Neuronal stem cell (in vitro differentiated cells): ENCODE measurements at regions not wholly inside any gene's neighbourhood (a gene's known extent, or its start where the extent isn't known, plus 50 kb on each side); places are given as distances from the start of the nearest gene placed in this dataset.
"Not testable (repeated sequence)": the region's sequence is repeated elsewhere in the genome, so short reads cannot be mapped to it uniquely, and the experiment has no call there.

Experiments used
- DNase-seq: peaks from one replicate; pipeline ENCODE4 v3.0.0-alpha.2; 2013; ENCODE audit warnings: low spot score
- H2AFZ ChIP-seq: one replicate; pipeline ENCODE4 v1.6.1; 2013; ENCODE audit warnings: mild to moderate bottlenecking, low read length, inconsistent platforms
- H2AK5ac ChIP-seq: 2 replicates; pipeline ENCODE4 v1.6.1; 2013; ENCODE audit warnings: low read depth, mild to moderate bottlenecking, inconsistent platforms, low read length, moderate library complexity, mixed read lengths
- H2BK120ac ChIP-seq: 2 replicates; pipeline ENCODE4 v1.6.1; 2013; ENCODE audit warnings: low read depth, mild to moderate bottlenecking, inconsistent platforms, low read length, moderate library complexity, mixed read lengths
- H2BK12ac ChIP-seq: one replicate; pipeline ENCODE4 v1.6.1; 2013; ENCODE audit warnings: low read length, inconsistent platforms
- H2BK15ac ChIP-seq: 2 replicates; pipeline ENCODE4 v1.6.1; 2013; ENCODE audit warnings: mild to moderate bottlenecking, low read length, inconsistent platforms, mixed read lengths
- H2BK5ac ChIP-seq: one replicate; pipeline ENCODE4 v1.6.1; 2013; ENCODE audit warnings: inconsistent platforms, mild to moderate bottlenecking, low read length, moderate library complexity
- H3K14ac ChIP-seq: one replicate; pipeline ENCODE4 v1.6.1; 2013; ENCODE audit warnings: low read length, inconsistent platforms
- H3K18ac ChIP-seq: 2 replicates; pipeline ENCODE4 v1.6.1; 2013; ENCODE audit warnings: low read length, inconsistent platforms
- H3K23ac ChIP-seq: 2 replicates; pipeline ENCODE4 v1.6.1; 2013; ENCODE audit warnings: low read depth, mild to moderate bottlenecking, mixed read lengths, low read length, inconsistent platforms; ENCODE audit not compliant: poor library complexity
- H3K27ac ChIP-seq: replicated peaks from 3 replicates; pipeline ENCODE4 v1.5.1; 2013; ENCODE audit warnings: low read length, inconsistent platforms
- H3K27me3 ChIP-seq, 3 experiments: 2 replicates each; pipeline ENCODE4 v1.6.1; 2013; ENCODE audit warnings: low read length in 3 of 3, mild to moderate bottlenecking in 2 of 3, inconsistent platforms in 1 of 3, low read depth in 1 of 3, mixed read lengths in 1 of 3, moderate library complexity in 1 of 3; ENCODE audit not compliant: control insufficient read depth in 3 of 3, insufficient read depth in 3 of 3
- H3K36me3 ChIP-seq, 2 donors: replicated peaks in 1 of 2; 2 replicates each; pipeline ENCODE4 v1.6.1; 2013; ENCODE audit warnings: low read length in 2 of 2; ENCODE audit not compliant: control insufficient read depth in 2 of 2, insufficient read depth in 2 of 2
- H3K4ac ChIP-seq: 2 replicates; pipeline ENCODE4 v1.6.1; 2013; ENCODE audit warnings: inconsistent platforms, mild to moderate bottlenecking, low read length, moderate library complexity
- H3K4me1 ChIP-seq, 2 donors: 1 replicate in 1 of 2; 2 replicates in 1 of 2; pipeline ENCODE4 v1.6.1; 2013; ENCODE audit warnings: low read length in 2 of 2, low read depth in 1 of 2; ENCODE audit not compliant: control insufficient read depth in 2 of 2, insufficient read depth in 1 of 2
- H3K4me2 ChIP-seq: one replicate; pipeline ENCODE4 v1.6.1; 2013; ENCODE audit warnings: mild to moderate bottlenecking, low read length, inconsistent platforms; ENCODE audit not compliant: insufficient read depth, poor library complexity, severe bottlenecking
- H3K4me3 ChIP-seq, 2 donors: 2 replicates each; pipeline ENCODE4 v1.5.1; 2013; ENCODE audit warnings: low read length in 2 of 2, mild to moderate bottlenecking in 2 of 2, inconsistent platforms in 1 of 2, moderate library complexity in 1 of 2
- H3K79me1 ChIP-seq: one replicate; pipeline ENCODE4 v1.6.1; 2013; ENCODE audit warnings: low read depth, mild to moderate bottlenecking, inconsistent platforms, low read length, moderate library complexity
- H3K9ac ChIP-seq: one replicate; pipeline ENCODE4 v1.6.1; 2013; ENCODE audit warnings: mild to moderate bottlenecking, low read depth, low read length, inconsistent platforms; ENCODE audit not compliant: poor library complexity
- H3K9me3 ChIP-seq, 2 donors: replicated peaks in 1 of 2; 2 replicates each; pipeline versions ENCODE3 to v1.6.1; 2013; ENCODE audit warnings: low read length in 2 of 2, mild to moderate bottlenecking in 2 of 2, inconsistent platforms in 1 of 2, low read depth in 1 of 2, mixed read lengths in 1 of 2, moderate library complexity in 1 of 2; ENCODE audit not compliant: control insufficient read depth in 2 of 2, insufficient read depth in 1 of 2
- H4K8ac ChIP-seq: one replicate; pipeline ENCODE4 v1.6.1; 2013; ENCODE audit warnings: low read depth, mild to moderate bottlenecking, inconsistent platforms, low read length, moderate library complexity
- H4K91ac ChIP-seq: one replicate; pipeline ENCODE4 v1.6.1; 2013; ENCODE audit warnings: low read length, low read depth, mild to moderate bottlenecking, inconsistent platforms; ENCODE audit not compliant: poor library complexity
- WGBS, 2 donors: extraction: QIAGEN DNeasy Blood & Tissue Kit; methylation state at CpG; one replicate each; pipeline ENCODE4 v1.1.7; 2013; ENCODE audit warnings: missing lambda C conversion rate in 2 of 2, mixed read lengths in 1 of 2; ENCODE audit not compliant: insufficient read length in 2 of 2, insufficient replicate concordance in 1 of 2; ENCODE audit errors: extremely low coverage in 2 of 2; 5-methylcytosine and 5-hydroxymethylcytosine counted together

DNA sequence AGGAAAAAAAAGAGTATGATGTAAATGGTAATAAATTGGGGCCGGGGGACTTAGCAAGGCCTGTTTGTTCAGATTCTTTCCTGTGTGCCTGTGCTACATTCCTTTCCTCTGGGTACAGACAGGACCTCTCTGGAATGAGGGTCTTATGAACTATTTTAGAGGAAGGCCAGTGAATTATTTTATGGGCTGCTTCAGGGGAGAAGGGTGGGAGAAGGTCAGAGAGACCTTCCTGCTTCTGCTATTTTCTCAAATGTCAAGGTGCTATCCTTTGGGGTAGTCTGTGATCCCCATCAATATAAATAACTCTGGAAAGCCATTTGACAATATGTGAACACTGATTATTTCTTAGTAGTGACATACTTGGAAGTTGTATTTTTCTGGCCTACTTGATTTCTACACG lies 426.5 kb downstream of the SH2D4B start:
- no peak overlapping the region for H2BK12ac ChIP-seq
- DNase-seq, result no peak
- no peaks in the 10 kb centered on the region for H3K27me3 ChIP-seq
- no peaks in the 10 kb centered on the region for H3K79me1 ChIP-seq
- no peak overlapping the region for H2BK5ac ChIP-seq
- H4K91ac ChIP-seq, result no peak overlapping the region
- no peak overlapping the region for H3K9ac ChIP-seq
- H2BK15ac ChIP-seq, result no peak overlapping the region
- no peak overlapping the region for H2AK5ac ChIP-seq
- no peak overlapping the region for H3K27ac ChIP-seq
- no peak overlapping the region for H3K18ac ChIP-seq
- H3K4ac ChIP-seq, result no peak overlapping the region
- H3K23ac ChIP-seq, result no peak overlapping the region
- H2AFZ ChIP-seq, result no peak overlapping the region
- no CpG with 5 or more reads among the region's 2 CpGs for WGBS, 2 donors
- no peak overlapping the region for H2BK120ac ChIP-seq
- H3K36me3 ChIP-seq, result no peaks in the 10 kb centered on the region
- no peak overlapping the region for H3K4me2 ChIP-seq
- no peaks in the 10 kb centered on the region for H3K4me1 ChIP-seq
- no peak overlapping the region for H4K8ac ChIP-seq
- no peak overlapping the region for H3K14ac ChIP-seq
- H3K4me3 ChIP-seq, result no peak overlapping the region
- peaks cover 0 to 1% of the 10 kb centered on the region in 2 donors for H3K9me3 ChIP-seq

DNA sequence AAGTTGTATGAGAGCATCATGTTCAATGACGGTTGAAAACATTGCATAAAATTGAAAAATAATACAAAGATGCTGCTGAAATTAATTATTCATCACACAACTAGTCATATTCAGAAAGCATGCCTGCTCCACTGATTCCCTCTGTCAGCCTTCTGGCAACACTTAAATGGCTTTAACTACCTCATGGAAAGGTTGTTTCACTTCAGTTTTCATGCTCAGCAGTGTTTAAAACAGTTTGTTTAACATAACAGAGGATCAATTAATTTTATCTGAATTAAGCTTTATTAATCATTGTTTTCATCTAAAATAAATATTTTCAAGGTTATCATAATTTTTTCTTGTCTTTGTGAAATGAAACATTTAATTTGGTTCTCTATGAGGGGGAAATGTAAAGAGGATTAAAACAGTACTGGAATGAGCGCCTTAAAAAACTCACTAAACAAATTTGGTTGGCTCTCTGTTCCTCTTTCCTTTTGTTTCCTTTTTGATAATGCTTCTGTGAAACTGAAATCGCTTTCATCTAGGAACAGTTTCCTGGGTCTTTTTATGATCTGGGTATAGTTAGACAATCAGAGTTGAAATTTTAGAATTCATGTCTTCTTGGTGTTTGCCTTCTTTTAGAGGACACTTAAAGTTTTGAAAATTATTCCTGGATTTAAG lies 427.4 kb downstream of the SH2D4B start:
- no peak for DNase-seq
- no peak overlapping the region for H4K8ac ChIP-seq
- no peak overlapping the region for H2AK5ac ChIP-seq
- H2AFZ ChIP-seq, result no peak overlapping the region
- no peak overlapping the region for H3K9ac ChIP-seq
- no peaks in the 10 kb centered on the region for H3K79me1 ChIP-seq
- H3K4me1 ChIP-seq, result no peaks in the 10 kb centered on the region
- H4K91ac ChIP-seq, result no peak overlapping the region
- H2BK12ac ChIP-seq, result no peak overlapping the region
- no peak overlapping the region for H3K4ac ChIP-seq
- no peak overlapping the region for H2BK5ac ChIP-seq
- H3K23ac ChIP-seq, result no peak overlapping the region
- no peak overlapping the region for H3K4me2 ChIP-seq
- H3K27me3 ChIP-seq, result no peaks in the 10 kb centered on the region
- no CpG with 5 or more reads among the region's 3 CpGs for whole genome bisulfite sequencing, 2 donors
- no peak overlapping the region for H3K14ac ChIP-seq
- no peak overlapping the region for H3K18ac ChIP-seq
- H3K36me3 ChIP-seq, result no peaks in the 10 kb centered on the region
- no peak overlapping the region for H2BK15ac ChIP-seq
- peaks cover 0 to 1% of the 10 kb centered on the region in 2 donors for H3K9me3 ChIP-seq
- H2BK120ac ChIP-seq, result no peak overlapping the region
- H3K27ac ChIP-seq, result no peak overlapping the region
- H3K4me3 ChIP-seq, result no peak overlapping the region

GRCh38 chr10:80966326-80966986 lies 428.8 kb downstream of the SH2D4B start:
- no peak overlapping the region for H2BK15ac ChIP-seq
- H3K23ac ChIP-seq, result no peak overlapping the region
- no peak overlapping the region for H2BK120ac ChIP-seq
- peaks cover 0 to 1% of the 10 kb centered on the region in 2 donors for H3K9me3 ChIP-seq
- H2AFZ ChIP-seq, result no peak overlapping the region
- no peak overlapping the region for H3K27ac ChIP-seq
- H3K18ac ChIP-seq, result no peak overlapping the region
- H2BK12ac ChIP-seq, result no peak overlapping the region
- no peak overlapping the region for H2BK5ac ChIP-seq
- H3K9ac ChIP-seq, result no peak overlapping the region
- H3K36me3 ChIP-seq, result no peaks in the 10 kb centered on the region
- no peaks in the 10 kb centered on the region for H3K27me3 ChIP-seq
- no peaks in the 10 kb centered on the region for H3K4me1 ChIP-seq
- no peak for DNase-seq
- H3K14ac ChIP-seq, result no peak overlapping the region
- no peak overlapping the region for H2AK5ac ChIP-seq
- no peak overlapping the region for H3K4ac ChIP-seq
- no peaks in the 10 kb centered on the region for H3K79me1 ChIP-seq
- no peak overlapping the region for H3K4me2 ChIP-seq
- no CpG with 5 or more reads among the region's 3 CpGs for WGBS, 2 donors
- no peak overlapping the region for H4K91ac ChIP-seq
- no peak overlapping the region for H3K4me3 ChIP-seq
- no peak overlapping the region for H4K8ac ChIP-seq

- not testable (repeated sequence) for H3K27ac ChIP-seq, H4K91ac ChIP-seq, H2AK5ac ChIP-seq, H3K9ac ChIP-seq, H4K8ac ChIP-seq, H2BK5ac ChIP-seq, H2BK12ac ChIP-seq, DNase-seq, H3K4me2 ChIP-seq, H2AFZ ChIP-seq, H3K79me1 ChIP-seq, H3K27me3 ChIP-seq, H2BK120ac ChIP-seq, H3K9me3 ChIP-seq, H3K14ac ChIP-seq, H3K23ac ChIP-seq, H3K18ac ChIP-seq, H3K4me1 ChIP-seq, H2BK15ac ChIP-seq, H3K36me3 ChIP-seq, H3K4ac ChIP-seq, H3K4me3 ChIP-seq
- no CpG with 5 or more reads among the region's 4 CpGs for WGBS, 2 donors
Observed at GRCh38 chr10:80967357-80967756, 429.7 kb downstream of the SH2D4B start.
